Choroid plexus epithelial cell (primary cell): ENCODE measurements at regions not wholly inside any gene's neighbourhood (a gene's known extent, or its start where the extent isn't known, plus 50 kb on each side); places are given as distances from the start of the nearest gene placed in this dataset.
A peak's percentile ranks its signal among the peaks of the same experiment; 100 is the strongest.

ENCODE experiments used
- DNase-seq: peaks from one replicate; pipeline ENCODE4 v3.0.0-alpha.2; 2010; ENCODE audit warnings: low read depth
- H3K4me3 ChIP-seq: 2 replicates; pipeline ENCODE4 v1.5.1; 2011; ENCODE audit warnings: low read depth, mild to moderate bottlenecking, control low read depth, low read length, moderate library complexity
- TF ChIP-seq, protein P1 (sequence below): conservative IDR thresholded peaks from 2 replicates; pipeline ENCODE4 v1.5.1; 2011; ENCODE audit warnings: low read depth, mild to moderate bottlenecking, control low read depth, inconsistent platforms, low read length, moderate library complexity

DNA sequence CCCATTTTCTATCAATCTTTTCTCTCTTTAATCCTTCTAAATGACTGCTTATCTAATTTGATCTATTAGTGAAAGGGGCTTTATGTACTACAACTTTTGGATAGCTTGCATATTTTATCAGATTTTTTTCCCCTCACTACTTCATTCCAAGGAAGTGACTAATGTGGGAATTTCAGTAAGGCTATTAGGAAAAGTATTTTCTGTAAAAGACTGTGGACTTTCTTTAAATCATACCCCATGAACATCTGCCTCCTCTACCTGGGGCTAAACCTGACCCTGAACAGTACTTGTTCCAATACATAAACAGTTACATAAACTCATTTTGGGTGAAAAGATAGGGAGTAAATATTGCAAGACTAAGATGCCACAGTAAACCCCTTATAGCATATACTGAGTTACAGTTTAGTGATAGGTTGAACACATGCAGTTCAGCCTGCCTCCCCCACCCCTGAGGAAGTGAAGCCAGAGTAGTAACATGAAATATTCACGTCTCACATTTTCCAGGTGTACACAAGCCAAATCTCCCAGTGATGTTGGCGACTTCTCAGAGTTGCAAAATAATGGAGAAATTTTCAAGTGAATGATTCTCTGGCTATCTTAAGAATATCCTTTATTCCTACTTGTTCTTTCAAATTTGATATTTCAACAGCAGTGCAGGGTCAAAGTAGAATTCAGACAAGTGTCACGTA is 590.9 kb upstream of the ZEB2 start:
- H3K4me3 ChIP-seq: no peak overlapping the region

DNA sequence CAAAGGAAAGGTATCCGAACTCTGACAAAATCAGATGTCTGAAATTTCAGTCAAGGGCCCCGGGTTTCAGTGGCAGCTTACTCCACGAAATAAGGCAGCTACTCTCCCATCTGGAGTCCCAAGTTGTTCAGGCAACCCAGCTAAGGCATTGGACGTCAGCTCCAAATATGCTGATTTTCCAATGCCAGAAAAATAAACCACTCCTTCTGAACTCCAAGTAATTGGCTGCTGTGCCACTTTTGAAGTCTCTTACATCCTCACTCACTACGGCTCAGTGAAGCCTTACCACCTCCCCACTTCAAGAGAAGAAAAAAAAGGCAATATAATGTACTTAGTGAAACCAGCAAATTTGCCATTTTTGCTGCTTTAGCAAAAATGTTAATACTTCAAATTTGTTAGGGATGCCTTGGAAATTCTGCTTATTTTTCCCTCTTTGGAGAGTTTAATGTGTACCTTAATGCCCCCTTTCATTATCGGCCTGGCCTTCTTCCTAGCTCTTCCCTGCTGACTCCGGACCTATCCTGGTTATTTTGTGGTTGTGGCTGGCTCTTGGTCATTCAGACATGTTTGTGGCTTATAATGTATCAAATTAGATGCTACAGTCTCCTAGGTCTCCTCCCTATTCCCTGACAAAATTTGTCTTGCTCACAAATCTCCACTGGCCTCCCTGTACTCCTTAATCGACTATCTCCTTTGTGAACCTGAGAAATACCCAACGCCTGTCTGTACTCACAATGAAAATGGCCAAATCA is 589.2 kb upstream of the ZEB2 start:
- DNase-seq: no peak
- no peak overlapping the region for H3K4me3 ChIP-seq
- TF ChIP-seq, protein P1, sequence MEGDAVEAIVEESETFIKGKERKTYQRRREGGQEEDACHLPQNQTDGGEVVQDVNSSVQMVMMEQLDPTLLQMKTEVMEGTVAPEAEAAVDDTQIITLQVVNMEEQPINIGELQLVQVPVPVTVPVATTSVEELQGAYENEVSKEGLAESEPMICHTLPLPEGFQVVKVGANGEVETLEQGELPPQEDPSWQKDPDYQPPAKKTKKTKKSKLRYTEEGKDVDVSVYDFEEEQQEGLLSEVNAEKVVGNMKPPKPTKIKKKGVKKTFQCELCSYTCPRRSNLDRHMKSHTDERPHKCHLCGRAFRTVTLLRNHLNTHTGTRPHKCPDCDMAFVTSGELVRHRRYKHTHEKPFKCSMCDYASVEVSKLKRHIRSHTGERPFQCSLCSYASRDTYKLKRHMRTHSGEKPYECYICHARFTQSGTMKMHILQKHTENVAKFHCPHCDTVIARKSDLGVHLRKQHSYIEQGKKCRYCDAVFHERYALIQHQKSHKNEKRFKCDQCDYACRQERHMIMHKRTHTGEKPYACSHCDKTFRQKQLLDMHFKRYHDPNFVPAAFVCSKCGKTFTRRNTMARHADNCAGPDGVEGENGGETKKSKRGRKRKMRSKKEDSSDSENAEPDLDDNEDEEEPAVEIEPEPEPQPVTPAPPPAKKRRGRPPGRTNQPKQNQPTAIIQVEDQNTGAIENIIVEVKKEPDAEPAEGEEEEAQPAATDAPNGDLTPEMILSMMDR: no peak

More for the DNA sequence above, 590.9 kb upstream of the ZEB2 start:
- DNase-seq: peak; percentile 24
- TF ChIP-seq, protein P1: no peak

DNA sequence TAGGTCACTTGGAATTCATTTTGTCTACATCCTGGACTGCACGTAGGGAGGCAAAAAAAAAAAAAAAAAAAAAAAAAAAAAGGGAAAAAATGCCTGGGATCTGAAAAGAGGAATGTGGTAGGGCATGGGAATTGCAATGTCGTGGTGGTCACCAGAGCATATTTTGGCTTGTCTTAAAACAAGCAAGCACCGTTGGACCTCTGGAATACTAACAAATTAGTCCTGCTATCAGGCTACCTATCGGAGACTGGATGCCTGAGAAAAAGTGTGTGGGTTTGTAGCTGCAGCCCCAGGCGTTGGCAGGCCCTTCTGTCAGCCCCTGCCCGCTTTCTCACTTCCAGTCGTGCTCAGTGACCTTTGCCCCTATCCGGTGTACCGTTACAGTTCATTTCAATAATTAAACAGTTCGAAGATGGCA is 588.5 kb upstream of the ZEB2 start:
- no peak overlapping the region for H3K4me3 ChIP-seq
- TF ChIP-seq, protein P1: no peak
- no peak for DNase-seq

DNA sequence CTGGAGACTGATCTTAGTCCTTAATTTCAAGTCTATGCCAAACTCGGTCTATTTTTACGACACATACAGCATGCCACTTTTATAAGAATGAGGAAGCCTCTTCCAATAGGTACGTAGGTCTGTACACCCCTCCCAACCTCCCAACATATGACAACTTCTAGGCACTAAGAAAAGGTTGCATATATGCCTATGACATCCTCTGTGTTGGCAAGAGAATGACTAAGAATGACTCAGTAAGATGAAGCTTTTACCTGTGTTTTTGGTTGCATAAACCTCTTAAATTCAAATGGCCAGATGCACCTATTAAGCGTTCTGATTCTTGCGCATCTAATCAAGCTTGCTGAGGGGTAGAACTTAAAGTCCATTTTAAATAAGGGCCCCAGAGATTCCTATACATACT is 586.4 kb upstream of the ZEB2 start:
- DNase-seq: no peak
- H3K4me3 ChIP-seq: no peak overlapping the region
- TF ChIP-seq, protein P1: no peak

DNA sequence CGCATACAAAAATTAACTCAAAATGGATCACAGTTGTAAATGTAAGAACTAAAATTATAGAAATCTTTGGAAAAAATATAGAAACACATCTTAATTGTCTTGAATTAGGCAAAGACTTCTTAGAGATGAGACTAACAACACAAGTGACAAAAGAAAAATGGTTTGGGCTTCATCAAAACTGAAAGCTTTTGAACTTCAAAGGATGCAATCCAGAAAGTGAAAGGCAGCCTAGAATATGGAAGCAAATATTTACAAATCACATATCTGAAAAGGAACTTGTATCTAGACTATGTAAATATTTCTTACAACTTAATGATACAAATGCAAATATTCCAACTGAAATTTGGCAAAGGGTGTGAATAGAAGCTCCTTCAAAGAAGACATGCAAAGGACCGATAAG is 582.8 kb upstream of the ZEB2 start:
- H3K4me3 ChIP-seq: no peak overlapping the region
- TF ChIP-seq, protein P1: no peak
- no peak for DNase-seq

DNA sequence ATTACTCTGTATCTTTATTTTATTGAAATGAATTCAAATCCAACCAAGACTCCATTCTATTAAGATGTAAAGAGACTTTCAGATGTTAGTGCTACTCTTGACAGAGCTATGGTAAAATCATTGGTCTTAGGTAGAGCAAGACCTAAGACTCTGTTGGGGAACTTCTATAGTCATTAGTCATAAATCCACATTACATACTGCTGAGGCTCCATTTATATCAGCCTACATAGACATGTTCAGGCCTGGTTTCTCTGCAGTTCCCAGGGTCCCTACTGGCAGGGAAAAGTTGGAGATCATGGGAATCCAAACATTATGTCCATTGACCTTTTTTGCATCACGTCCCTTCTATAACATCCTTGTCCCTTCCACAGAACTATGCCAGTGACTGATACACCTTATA is 580.4 kb upstream of the ZEB2 start:
- no peak overlapping the region for H3K4me3 ChIP-seq
- TF ChIP-seq, protein P1: no peak
- no peak for DNase-seq
